ENCODE measurements at regions not wholly inside any gene's neighbourhood (a gene's known extent, or its start where the extent isn't known, plus 50 kb on each side); places are given as distances from the start of the nearest gene placed in this dataset.

- TF ChIP-seq CTCF (IDR thresholded peaks at IDR 0.05; ENCODE audit: control extremely low read depth, extremely low read depth, low read depth, missing control alignments) = no peak
These were observed 681.4 kb downstream of the NR2F1-AS1 start for GRCh38 chr5:92899611-92900010.

GRCh38 chr5:92896722-92897121 lies 684.3 kb downstream of the NR2F1-AS1 start:
- TF ChIP-seq CTCF (IDR thresholded peaks at IDR 0.05; ENCODE audit: control extremely low read depth, extremely low read depth, low read depth, missing control alignments) = no peak
- no peak for DNase-seq (ENCODE audit: extremely low spot score)
- ChIA-PET POLR2A (no interaction called here), CTCF (interaction anchor here (0.9 kb wide), 1 partner anchor 13 kb away, joined by 3 read pairs; no protein-coding TSS in a partner anchor)

More at GRCh38 chr5:92899611-92900010, 681.4 kb downstream of the NR2F1-AS1 start:
- no peak for DNase-seq (ENCODE audit: extremely low spot score)
- ChIA-PET POLR2A (no interaction called here), CTCF (interaction anchor here (0.9 to 1.4 kb wide), 3 partner anchors 9 to 72 kb away, joined by 3 to 4 read pairs (median 3); no protein-coding TSS in a partner anchor)

GRCh38 chr5:92890841-92891244 lies 690.2 kb downstream of the NR2F1-AS1 start:
- POLR2A ChIA-PET = no interaction called here
- no peak for DNase-seq (ENCODE audit: extremely low spot score)
- CTCF ChIA-PET = interaction anchor here (0.6 to 1.3 kb wide), 2 partner anchors 8 to 10 kb away, joined by 3 read pairs; no protein-coding TSS in a partner anchor
- TF ChIP-seq CTCF (IDR thresholded peaks at IDR 0.05; ENCODE audit: control extremely low read depth, extremely low read depth, low read depth, missing control alignments) = no peak

DNA sequence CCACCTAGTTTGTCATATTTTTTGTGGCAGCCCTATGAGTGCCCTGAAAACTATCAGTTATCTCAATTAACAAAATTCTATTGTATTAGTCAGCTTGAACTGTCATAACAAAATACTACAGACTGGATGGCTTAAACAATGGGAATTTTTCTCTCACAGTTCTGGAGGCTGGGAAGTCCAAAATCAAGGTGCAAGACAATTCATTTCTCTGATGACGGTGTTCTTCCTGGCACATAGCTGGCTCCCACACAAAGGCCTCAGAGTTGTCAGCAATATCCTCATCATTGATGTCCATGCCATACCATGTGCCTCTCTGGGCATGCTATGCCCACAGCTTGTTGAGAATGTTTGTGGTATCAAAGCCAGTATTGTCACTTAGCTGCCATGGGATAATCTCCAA lies 691.9 kb downstream of the NR2F1-AS1 start:
- POLR2A ChIA-PET = no interaction called here
- no peak for DNase-seq (ENCODE audit: extremely low spot score)
- CTCF ChIA-PET = interaction anchor here (1.3 kb wide), 1 partner anchor 33 kb away, joined by 3 read pairs; no protein-coding TSS in a partner anchor
- TF ChIP-seq CTCF (IDR thresholded peaks at IDR 0.05; ENCODE audit: control extremely low read depth, extremely low read depth, low read depth, missing control alignments) = no peak

DNA sequence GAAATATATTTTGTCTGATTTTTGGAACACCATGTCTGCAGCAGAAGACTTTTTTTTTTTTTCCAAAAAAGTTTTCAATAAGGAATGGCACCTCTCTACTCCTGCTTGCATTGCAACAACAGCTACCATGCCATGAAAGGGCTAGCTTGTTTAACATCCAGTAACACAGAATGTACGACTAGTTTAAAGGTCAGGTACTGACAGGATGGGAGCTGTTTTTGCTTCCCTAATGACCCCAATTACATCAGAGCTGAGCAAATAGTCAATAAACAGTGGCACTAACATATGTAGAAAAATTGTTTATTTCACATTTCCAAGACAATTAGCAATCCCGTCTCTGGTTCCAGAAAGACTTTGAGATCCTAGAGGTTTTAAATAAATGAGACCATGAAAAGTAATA lies 693.8 kb downstream of the NR2F1-AS1 start:
- ChIA-PET POLR2A (no interaction called here), CTCF (no interaction called here)
- no peak for TF ChIP-seq CTCF (IDR thresholded peaks at IDR 0.05; ENCODE audit: control extremely low read depth, extremely low read depth, low read depth, missing control alignments)
- DNase-seq (ENCODE audit: extremely low spot score) = no peak

- ChIA-PET POLR2A (no interaction called here), CTCF (no interaction called here)
- DNase-seq (ENCODE audit: extremely low spot score) = no peak
- TF ChIP-seq CTCF (IDR thresholded peaks at IDR 0.05; ENCODE audit: control extremely low read depth, extremely low read depth, low read depth, missing control alignments) = no peak
These were observed 694.3 kb downstream of the NR2F1-AS1 start for GRCh38 chr5:92886751-92887150.

DNA sequence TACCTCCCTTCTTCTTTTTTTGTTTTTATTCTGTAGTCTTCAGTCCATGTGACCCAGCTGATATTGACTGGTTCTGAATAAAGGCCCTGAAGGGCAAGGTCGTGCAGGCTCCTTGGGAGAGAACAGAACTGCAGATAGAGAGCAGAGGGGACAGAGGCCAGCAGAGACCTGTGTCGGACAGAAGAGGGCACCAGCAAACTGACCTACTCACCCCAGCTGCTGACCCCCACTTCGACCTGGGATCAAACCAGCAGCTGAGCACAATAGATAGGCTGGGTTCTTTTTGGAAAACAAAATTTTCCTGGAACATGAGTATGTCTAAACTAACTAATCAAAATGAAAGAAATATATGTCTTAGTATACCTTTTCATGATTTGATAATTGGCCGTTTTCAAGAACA lies 695.1 kb downstream of the NR2F1-AS1 start:
- CTCF ChIA-PET = no interaction called here
- no peak for DNase-seq (ENCODE audit: extremely low spot score)
- TF ChIP-seq CTCF (IDR thresholded peaks at IDR 0.05; ENCODE audit: control extremely low read depth, extremely low read depth, low read depth, missing control alignments) = no peak
- POLR2A ChIA-PET = no interaction called here

Measured in GM10248 (cell line).